Activated CD4-positive, alpha-beta T cell treated with anti-CD3 and anti-CD28 coated beads, Interleukin-2, amount 50 U/mL, for 48 hours (primary cell): ENCODE measurements at regions not wholly inside any gene's neighbourhood (a gene's known extent, or its start where the extent isn't known, plus 50 kb on each side); places are given as distances from the start of the nearest gene placed in this dataset.
A peak's percentile ranks its signal among the peaks of the same experiment; 100 is the strongest.
"Not testable (repeated sequence)": the region's sequence is repeated elsewhere in the genome, so short reads cannot be mapped to it uniquely, and the experiment has no call there.

Experiments
- DNase-seq, 2 experiments: peaks; one replicate each; pipeline ENCODE4 v3.0.0-alpha.2; 2020

GRCh38 chr4:132097041-132097440, 1052.1 kb upstream of the PCDH10 start:
- no peak for DNase-seq

GRCh38 chr4:132101526-132101925, 1047.6 kb upstream of the PCDH10 start:
- DNase-seq, result no peak

GRCh38 chr4:132108784-132109183, 1040.3 kb upstream of the PCDH10 start:
- DNase-seq, result no peak

- no peak for DNase-seq
These were observed 1034.2 kb upstream of the PCDH10 start for GRCh38 chr4:132114885-132115284.

- not testable (repeated sequence) for DNase-seq
These were observed 1026.4 kb upstream of the PCDH10 start for GRCh38 chr4:132122741-132123140.

- no peak for DNase-seq
These were observed 1025.0 kb upstream of the PCDH10 start for GRCh38 chr4:132123870-132124623.

- no peak for DNase-seq
These were observed 1024.5 kb upstream of the PCDH10 start for GRCh38 chr4:132124624-132124974.

- DNase-seq, result no peak
These were observed 1024.0 kb upstream of the PCDH10 start for GRCh38 chr4:132125131-132125530.

GRCh38 chr4:132132433-132132832, 1016.7 kb upstream of the PCDH10 start:
- no peak for DNase-seq

- DNase-seq, result no peak
These were observed 979.4 kb upstream of the PCDH10 start for GRCh38 chr4:132169660-132170059.

GRCh38 chr4:132180020-132180427, 969.1 kb upstream of the PCDH10 start:
- no peak for DNase-seq

- no peak for DNase-seq
These were observed 953.9 kb upstream of the PCDH10 start for GRCh38 chr4:132195176-132195575.

GRCh38 chr4:132203618-132204017, 945.5 kb upstream of the PCDH10 start:
- no peak for DNase-seq

GRCh38 chr4:132214519-132214918, 934.6 kb upstream of the PCDH10 start:
- no peak for DNase-seq

GRCh38 chr4:132218406-132218805, 930.7 kb upstream of the PCDH10 start:
- DNase-seq, result no peak

- DNase-seq, result no peak
These were observed 921.8 kb upstream of the PCDH10 start for GRCh38 chr4:132227151-132227856.

- DNase-seq, result peak; percentile 4 to 7
These were observed 921.3 kb upstream of the PCDH10 start for GRCh38 chr4:132227857-132228165.

GRCh38 chr4:132228676-132229075, 920.4 kb upstream of the PCDH10 start:
- DNase-seq, result no peak

GRCh38 chr4:132230025-132230424, 919.1 kb upstream of the PCDH10 start:
- no peak for DNase-seq

- no peak for DNase-seq
These were observed 910.4 kb upstream of the PCDH10 start for GRCh38 chr4:132238697-132239096.

- DNase-seq, result no peak
These were observed 909.0 kb upstream of the PCDH10 start for GRCh38 chr4:132240081-132240480.

GRCh38 chr4:132245319-132245718, 903.8 kb upstream of the PCDH10 start:
- no peak for DNase-seq

GRCh38 chr4:132264176-132264575, 884.9 kb upstream of the PCDH10 start:
- no peak for DNase-seq

- no peak for DNase-seq
These were observed 882.7 kb upstream of the PCDH10 start for GRCh38 chr4:132266374-132266773.

- DNase-seq, result no peak
These were observed 881.8 kb upstream of the PCDH10 start for GRCh38 chr4:132267321-132267720.
